ENCODE measurements at regions not wholly inside any gene's neighbourhood (a gene's known extent, or its start where the extent isn't known, plus 50 kb on each side); places are given as distances from the start of the nearest gene placed in this dataset.

DNA sequence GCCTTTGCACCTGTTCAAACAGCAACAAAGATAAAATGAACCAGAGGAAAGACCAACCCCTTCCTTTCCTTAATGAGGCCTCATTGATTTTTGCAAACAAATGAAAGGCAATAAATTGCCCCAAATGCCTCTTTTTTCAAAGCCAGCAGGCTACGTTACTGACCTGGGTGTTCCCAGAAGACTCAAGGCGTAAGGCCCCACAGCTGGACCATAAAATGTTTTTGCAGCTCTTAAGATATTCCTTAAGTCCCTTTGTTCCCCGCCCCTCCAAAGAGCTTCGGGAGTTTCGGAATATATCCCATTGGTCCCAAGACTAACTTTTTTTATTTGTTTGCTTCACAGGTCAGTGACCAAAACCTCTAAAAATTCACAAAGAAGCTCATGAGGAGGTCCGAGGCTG lies 462.9 kb upstream of the PRICKLE1 start (continued):
- TF ChIP-seq, protein P1, sequence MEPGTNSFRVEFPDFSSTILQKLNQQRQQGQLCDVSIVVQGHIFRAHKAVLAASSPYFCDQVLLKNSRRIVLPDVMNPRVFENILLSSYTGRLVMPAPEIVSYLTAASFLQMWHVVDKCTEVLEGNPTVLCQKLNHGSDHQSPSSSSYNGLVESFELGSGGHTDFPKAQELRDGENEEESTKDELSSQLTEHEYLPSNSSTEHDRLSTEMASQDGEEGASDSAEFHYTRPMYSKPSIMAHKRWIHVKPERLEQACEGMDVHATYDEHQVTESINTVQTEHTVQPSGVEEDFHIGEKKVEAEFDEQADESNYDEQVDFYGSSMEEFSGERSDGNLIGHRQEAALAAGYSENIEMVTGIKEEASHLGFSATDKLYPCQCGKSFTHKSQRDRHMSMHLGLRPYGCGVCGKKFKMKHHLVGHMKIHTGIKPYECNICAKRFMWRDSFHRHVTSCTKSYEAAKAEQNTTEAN (CRISPR knock-in tag; IDR thresholded peaks at IDR 0.05), result no peak
- TF ChIP-seq NR2C2 (CRISPR knock-in tag; IDR thresholded peaks at IDR 0.05), result no peak
- TF ChIP-seq CREM (CRISPR knock-in tag; IDR thresholded peaks at IDR 0.05), result no peak
- no peak for TF ChIP-seq ZNF263 (CRISPR knock-in tag; IDR thresholded peaks at IDR 0.05; ENCODE audit: low read depth)
- TF ChIP-seq, protein P2, sequence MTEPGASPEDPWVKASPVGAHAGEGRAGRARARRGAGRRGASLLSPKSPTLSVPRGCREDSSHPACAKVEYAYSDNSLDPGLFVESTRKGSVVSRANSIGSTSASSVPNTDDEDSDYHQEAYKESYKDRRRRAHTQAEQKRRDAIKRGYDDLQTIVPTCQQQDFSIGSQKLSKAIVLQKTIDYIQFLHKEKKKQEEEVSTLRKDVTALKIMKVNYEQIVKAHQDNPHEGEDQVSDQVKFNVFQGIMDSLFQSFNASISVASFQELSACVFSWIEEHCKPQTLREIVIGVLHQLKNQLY (CRISPR knock-in tag; IDR thresholded peaks at IDR 0.05), result no peak

GRCh38 chr12:43044241-43044640 lies 454.7 kb upstream of the PRICKLE1 start:
- H3K27ac Mint-ChIP-seq, result no peak overlapping the region
- peaks cover 7% of the 10 kb centered on the region for H3K9me3 Mint-ChIP-seq
- POLR2A ChIA-PET, result no interaction called here
- no peak for TF ChIP-seq FOXJ3 (CRISPR knock-in tag; IDR thresholded peaks at IDR 0.05; ENCODE audit: borderline replicate concordance)
- TF ChIP-seq, protein P3, sequence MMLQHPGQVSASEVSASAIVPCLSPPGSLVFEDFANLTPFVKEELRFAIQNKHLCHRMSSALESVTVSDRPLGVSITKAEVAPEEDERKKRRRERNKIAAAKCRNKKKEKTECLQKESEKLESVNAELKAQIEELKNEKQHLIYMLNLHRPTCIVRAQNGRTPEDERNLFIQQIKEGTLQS (CRISPR knock-in tag; conservative IDR thresholded peaks at IDR 0.05), result no peak
- no peak for TF ChIP-seq SMAD3 (CRISPR knock-in tag; IDR thresholded peaks at IDR 0.05; ENCODE audit: borderline replicate concordance)
- TF ChIP-seq, protein P4, sequence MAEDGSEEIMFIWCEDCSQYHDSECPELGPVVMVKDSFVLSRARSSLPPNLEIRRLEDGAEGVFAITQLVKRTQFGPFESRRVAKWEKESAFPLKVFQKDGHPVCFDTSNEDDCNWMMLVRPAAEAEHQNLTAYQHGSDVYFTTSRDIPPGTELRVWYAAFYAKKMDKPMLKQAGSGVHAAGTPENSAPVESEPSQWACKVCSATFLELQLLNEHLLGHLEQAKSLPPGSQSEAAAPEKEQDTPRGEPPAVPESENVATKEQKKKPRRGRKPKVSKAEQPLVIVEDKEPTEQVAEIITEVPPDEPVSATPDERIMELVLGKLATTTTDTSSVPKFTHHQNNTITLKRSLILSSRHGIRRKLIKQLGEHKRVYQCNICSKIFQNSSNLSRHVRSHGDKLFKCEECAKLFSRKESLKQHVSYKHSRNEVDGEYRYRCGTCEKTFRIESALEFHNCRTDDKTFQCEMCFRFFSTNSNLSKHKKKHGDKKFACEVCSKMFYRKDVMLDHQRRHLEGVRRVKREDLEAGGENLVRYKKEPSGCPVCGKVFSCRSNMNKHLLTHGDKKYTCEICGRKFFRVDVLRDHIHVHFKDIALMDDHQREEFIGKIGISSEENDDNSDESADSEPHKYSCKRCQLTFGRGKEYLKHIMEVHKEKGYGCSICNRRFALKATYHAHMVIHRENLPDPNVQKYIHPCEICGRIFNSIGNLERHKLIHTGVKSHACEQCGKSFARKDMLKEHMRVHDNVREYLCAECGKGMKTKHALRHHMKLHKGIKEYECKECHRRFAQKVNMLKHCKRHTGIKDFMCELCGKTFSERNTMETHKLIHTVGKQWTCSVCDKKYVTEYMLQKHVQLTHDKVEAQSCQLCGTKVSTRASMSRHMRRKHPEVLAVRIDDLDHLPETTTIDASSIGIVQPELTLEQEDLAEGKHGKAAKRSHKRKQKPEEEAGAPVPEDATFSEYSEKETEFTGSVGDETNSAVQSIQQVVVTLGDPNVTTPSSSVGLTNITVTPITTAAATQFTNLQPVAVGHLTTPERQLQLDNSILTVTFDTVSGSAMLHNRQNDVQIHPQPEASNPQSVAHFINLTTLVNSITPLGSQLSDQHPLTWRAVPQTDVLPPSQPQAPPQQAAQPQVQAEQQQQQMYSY (CRISPR knock-in tag; IDR thresholded peaks at IDR 0.05), result no peak
- TF ChIP-seq ZNF416 (CRISPR knock-in tag; IDR thresholded peaks at IDR 0.05), result no peak
- no peak for TF ChIP-seq E2F1 (CRISPR knock-in tag; IDR thresholded peaks at IDR 0.05)
- TF ChIP-seq, protein P5, sequence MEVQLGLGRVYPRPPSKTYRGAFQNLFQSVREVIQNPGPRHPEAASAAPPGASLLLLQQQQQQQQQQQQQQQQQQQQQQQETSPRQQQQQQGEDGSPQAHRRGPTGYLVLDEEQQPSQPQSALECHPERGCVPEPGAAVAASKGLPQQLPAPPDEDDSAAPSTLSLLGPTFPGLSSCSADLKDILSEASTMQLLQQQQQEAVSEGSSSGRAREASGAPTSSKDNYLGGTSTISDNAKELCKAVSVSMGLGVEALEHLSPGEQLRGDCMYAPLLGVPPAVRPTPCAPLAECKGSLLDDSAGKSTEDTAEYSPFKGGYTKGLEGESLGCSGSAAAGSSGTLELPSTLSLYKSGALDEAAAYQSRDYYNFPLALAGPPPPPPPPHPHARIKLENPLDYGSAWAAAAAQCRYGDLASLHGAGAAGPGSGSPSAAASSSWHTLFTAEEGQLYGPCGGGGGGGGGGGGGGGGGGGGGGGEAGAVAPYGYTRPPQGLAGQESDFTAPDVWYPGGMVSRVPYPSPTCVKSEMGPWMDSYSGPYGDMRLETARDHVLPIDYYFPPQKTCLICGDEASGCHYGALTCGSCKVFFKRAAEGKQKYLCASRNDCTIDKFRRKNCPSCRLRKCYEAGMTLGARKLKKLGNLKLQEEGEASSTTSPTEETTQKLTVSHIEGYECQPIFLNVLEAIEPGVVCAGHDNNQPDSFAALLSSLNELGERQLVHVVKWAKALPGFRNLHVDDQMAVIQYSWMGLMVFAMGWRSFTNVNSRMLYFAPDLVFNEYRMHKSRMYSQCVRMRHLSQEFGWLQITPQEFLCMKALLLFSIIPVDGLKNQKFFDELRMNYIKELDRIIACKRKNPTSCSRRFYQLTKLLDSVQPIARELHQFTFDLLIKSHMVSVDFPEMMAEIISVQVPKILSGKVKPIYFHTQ (CRISPR knock-in tag; IDR thresholded peaks at IDR 0.05), result no peak
- CTCF ChIA-PET, result no interaction called here
- H3K4me1 Mint-ChIP-seq, result no peaks in the 10 kb centered on the region; the same call in 1 of the 2 replicates
- no peak overlapping the region for H3K4me3 Mint-ChIP-seq
- H3K27me3 Mint-ChIP-seq (ENCODE audit: low read depth), result no peaks in the 10 kb centered on the region
- ATAC-seq (no peak), DNase-seq (ENCODE audit: low spot score) (no peak)
- no peaks in the 10 kb centered on the region for H3K36me3 Mint-ChIP-seq

DNA sequence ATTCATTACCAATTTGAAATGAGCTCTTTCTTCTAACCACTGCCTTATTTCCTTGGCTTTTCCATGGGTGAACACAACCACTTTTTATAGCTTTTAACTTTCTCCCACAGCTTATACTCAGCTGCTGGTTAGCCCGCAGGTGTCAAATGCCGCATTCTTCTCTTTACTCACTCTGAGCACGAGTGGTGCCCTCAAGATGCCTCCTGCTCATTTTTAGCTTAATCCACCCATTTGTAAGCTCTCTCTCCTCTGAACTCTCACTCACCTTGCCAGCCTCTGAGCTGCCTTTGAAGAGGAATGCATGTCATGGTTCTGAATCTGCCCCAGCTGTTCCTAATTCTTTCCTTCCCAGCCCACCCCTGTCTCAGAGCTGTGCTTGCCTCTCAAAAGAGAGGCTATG lies 449.4 kb upstream of the PRICKLE1 start:
- H3K4me1 Mint-ChIP-seq, result peaks cover 3% of the 10 kb centered on the region; the same call in 1 of the 2 replicates
- TF ChIP-seq GRHL2 (CRISPR knock-in tag; IDR thresholded peaks at IDR 0.05; ENCODE audit: insufficient replicate concordance, severe bottlenecking), result no peak
- H3K27ac Mint-ChIP-seq, result no peak overlapping the region
- H3K9me3 Mint-ChIP-seq, result peaks cover 15% of the 10 kb centered on the region
- no peaks in the 10 kb centered on the region for H3K27me3 Mint-ChIP-seq (ENCODE audit: low read depth)
- H3K4me3 Mint-ChIP-seq, result no peak overlapping the region
- DNase-seq (ENCODE audit: low spot score), result no peak
- no peak for ATAC-seq
- POLR2A ChIA-PET, result no interaction called here
- CTCF ChIA-PET, result interaction anchor here (0.8 kb wide), 1 partner anchor 243 kb away, joined by 3 read pairs; no protein-coding TSS in a partner anchor
- H3K36me3 Mint-ChIP-seq, result no peaks in the 10 kb centered on the region

Measured in WTC11 (cell line).